ENCODE measurements at regions not wholly inside any gene's neighbourhood (a gene's known extent, or its start where the extent isn't known, plus 50 kb on each side); places are given as distances from the start of the nearest gene placed in this dataset.

DNA sequence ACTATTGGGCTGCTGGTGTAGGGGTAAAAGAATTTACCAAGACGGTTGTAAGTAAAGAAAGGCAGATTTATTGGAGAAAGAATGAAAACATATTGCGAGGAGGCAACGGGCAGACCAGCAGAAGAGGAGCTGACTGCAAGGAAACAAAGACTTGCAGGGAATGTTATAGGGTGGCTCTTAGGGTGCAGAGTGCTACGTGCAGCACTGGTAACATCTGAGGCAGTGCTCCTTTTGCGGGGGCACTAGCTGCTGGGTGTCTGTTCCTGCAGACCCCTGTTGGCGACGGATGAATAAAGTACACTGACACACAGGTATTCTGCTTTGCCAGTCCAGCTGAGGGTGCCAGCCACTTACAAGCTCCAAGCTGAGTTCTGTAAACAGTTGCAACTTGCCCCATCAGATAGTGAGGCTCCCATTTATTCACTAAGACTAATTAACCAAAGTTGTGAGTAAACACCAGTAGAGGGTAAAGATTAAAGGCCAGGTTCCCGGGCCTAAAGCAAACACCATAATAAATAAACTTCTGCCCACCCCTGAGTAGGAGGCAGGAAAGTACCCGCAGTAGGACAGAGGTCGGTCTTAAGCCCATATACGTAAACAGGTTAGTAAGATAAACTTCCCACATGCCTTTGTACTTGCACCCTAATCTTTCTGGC is 140.2 kb upstream of the KCNK1 start:
- Histone ChIP-seq H2BK5ac (ENCODE audit: low read length) (no peak overlapping the region), H4K91ac (ENCODE audit: low read depth, low read length, poor library complexity) (no peak overlapping the region), H3K9ac (ENCODE audit: low read depth, low read length, poor library complexity) (no peak overlapping the region), H3K36me3 (replicated peaks in 1 of 2; ENCODE audit: control insufficient read depth in 2 of 2, insufficient read depth in 2 of 2, low read length in 2 of 2) (no peaks in the 10 kb centered on the region), H3K79me1 (ENCODE audit: low read depth, low read length) (no peaks in the 10 kb centered on the region), H2BK15ac (ENCODE audit: low read length) (no peak overlapping the region), H2BK12ac (ENCODE audit: low read length) (no peak overlapping the region), H2BK120ac (ENCODE audit: low read depth, low read length) (no peak overlapping the region), H2AK5ac (ENCODE audit: low read depth, low read length) (no peak overlapping the region), H3K4ac (ENCODE audit: low read length) (no peak overlapping the region), H3K27ac (replicated peaks; ENCODE audit: low read length) (no peak overlapping the region), H3K9me3 (replicated peaks in 1 of 2; ENCODE audit: control insufficient read depth in 2 of 2, insufficient read depth in 1 of 2, low read depth in 1 of 2, low read length in 2 of 2) (no peaks in the 10 kb centered on the region), H2AFZ (ENCODE audit: low read length) (no peak overlapping the region), H3K14ac (ENCODE audit: low read length) (no peak overlapping the region), H3K4me1 (ENCODE audit: control insufficient read depth in 2 of 2, insufficient read depth in 1 of 2, low read depth in 1 of 2, low read length in 2 of 2) (no peaks in the 10 kb centered on the region), H3K4me3 (ENCODE audit: low read length in 2 of 2) (no peak overlapping the region), H3K18ac (ENCODE audit: low read length) (no peak overlapping the region), H4K8ac (ENCODE audit: low read depth, low read length) (no peak overlapping the region), H3K27me3 (ENCODE audit: control insufficient read depth in 3 of 3, insufficient read depth in 3 of 3, low read depth in 1 of 3, low read length in 3 of 3) (no peaks in the 10 kb centered on the region), H3K23ac (ENCODE audit: low read depth, low read length, poor library complexity) (no peak overlapping the region), H3K4me2 (ENCODE audit: insufficient read depth, low read length, poor library complexity, severe bottlenecking) (no peak overlapping the region)
- no peak for DNase-seq (ENCODE audit: low spot score)
- no CpG with 5 or more reads among the region's 11 CpGs for WGBS, 2 donors (ENCODE audit: extremely low coverage in 2 of 2, insufficient read length in 2 of 2, insufficient replicate concordance in 1 of 2)

DNA sequence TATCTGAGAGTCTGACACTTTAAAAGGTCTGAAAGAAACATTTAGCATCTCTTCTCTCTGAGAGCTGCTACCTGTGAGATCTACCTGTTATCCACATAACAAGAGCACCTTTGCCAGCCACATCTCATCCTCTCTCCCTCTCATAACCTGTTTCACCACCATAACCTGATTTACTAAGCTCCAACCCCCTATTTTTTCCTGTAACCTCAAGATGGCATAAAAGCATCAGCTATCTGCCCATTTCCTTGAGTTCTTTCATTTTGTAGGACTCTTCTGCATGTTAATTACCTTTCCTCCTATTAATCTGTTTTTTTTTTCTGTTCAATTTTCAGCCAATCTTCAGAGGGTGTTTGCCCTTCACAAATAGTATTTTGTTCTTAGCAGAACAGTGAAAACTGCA is 136.5 kb upstream of the KCNK1 start:
- Histone ChIP-seq H3K4ac (ENCODE audit: low read length) (no peak overlapping the region), H3K36me3 (replicated peaks in 1 of 2; ENCODE audit: control insufficient read depth in 2 of 2, insufficient read depth in 2 of 2, low read length in 2 of 2) (no peaks in the 10 kb centered on the region), H3K14ac (ENCODE audit: low read length) (no peak overlapping the region), H2BK15ac (ENCODE audit: low read length) (no peak overlapping the region), H4K8ac (ENCODE audit: low read depth, low read length) (no peak overlapping the region), H3K27me3 (ENCODE audit: control insufficient read depth in 3 of 3, insufficient read depth in 3 of 3, low read depth in 1 of 3, low read length in 3 of 3) (no peaks in the 10 kb centered on the region), H2BK12ac (ENCODE audit: low read length) (no peak overlapping the region), H3K9me3 (replicated peaks in 1 of 2; ENCODE audit: control insufficient read depth in 2 of 2, insufficient read depth in 1 of 2, low read depth in 1 of 2, low read length in 2 of 2) (no peaks in the 10 kb centered on the region), H3K23ac (ENCODE audit: low read depth, low read length, poor library complexity) (no peak overlapping the region), H4K91ac (ENCODE audit: low read depth, low read length, poor library complexity) (no peak overlapping the region), H2AK5ac (ENCODE audit: low read depth, low read length) (no peak overlapping the region), H3K18ac (ENCODE audit: low read length) (no peak overlapping the region), H3K9ac (ENCODE audit: low read depth, low read length, poor library complexity) (no peak overlapping the region), H2BK120ac (ENCODE audit: low read depth, low read length) (no peak overlapping the region), H2AFZ (ENCODE audit: low read length) (no peak overlapping the region), H3K4me2 (ENCODE audit: insufficient read depth, low read length, poor library complexity, severe bottlenecking) (no peak overlapping the region), H3K4me3 (ENCODE audit: low read length in 2 of 2) (no peak overlapping the region), H3K4me1 (ENCODE audit: control insufficient read depth in 2 of 2, insufficient read depth in 1 of 2, low read depth in 1 of 2, low read length in 2 of 2) (no peaks in the 10 kb centered on the region), H3K79me1 (ENCODE audit: low read depth, low read length) (no peaks in the 10 kb centered on the region), H2BK5ac (ENCODE audit: low read length) (no peak overlapping the region), H3K27ac (replicated peaks; ENCODE audit: low read length) (no peak overlapping the region)
- no peak for DNase-seq (ENCODE audit: low spot score)

DNA sequence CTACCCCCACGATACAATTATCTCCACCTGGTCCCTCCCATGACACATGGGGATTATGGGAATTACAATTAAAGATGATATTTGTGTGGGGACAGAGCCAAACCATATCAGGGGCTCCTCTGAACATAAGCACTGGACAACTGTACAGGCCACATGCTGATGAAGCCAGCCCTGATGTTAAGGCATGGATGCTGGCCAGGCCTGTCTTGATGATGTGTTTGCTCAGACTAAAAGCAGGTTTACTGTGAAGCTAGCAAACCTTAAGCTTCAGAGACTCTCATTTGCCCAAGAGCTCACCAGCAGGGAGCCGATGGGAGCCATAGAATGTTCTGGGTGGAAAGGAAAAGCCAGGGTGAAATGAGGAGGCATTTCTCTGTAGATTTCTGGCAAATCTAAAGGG is 135.3 kb upstream of the KCNK1 start:
- Histone ChIP-seq H3K27ac (replicated peaks; ENCODE audit: low read length) (no peak overlapping the region), H3K4me3 (ENCODE audit: low read length in 2 of 2) (no peak overlapping the region), H2AFZ (ENCODE audit: low read length) (no peak overlapping the region), H3K9ac (ENCODE audit: low read depth, low read length, poor library complexity) (no peak overlapping the region), H3K79me1 (ENCODE audit: low read depth, low read length) (no peaks in the 10 kb centered on the region), H4K8ac (ENCODE audit: low read depth, low read length) (no peak overlapping the region), H2BK15ac (ENCODE audit: low read length) (no peak overlapping the region), H4K91ac (ENCODE audit: low read depth, low read length, poor library complexity) (no peak overlapping the region), H3K4me1 (ENCODE audit: control insufficient read depth in 2 of 2, insufficient read depth in 1 of 2, low read depth in 1 of 2, low read length in 2 of 2) (no peaks in the 10 kb centered on the region), H2BK5ac (ENCODE audit: low read length) (no peak overlapping the region), H2BK120ac (ENCODE audit: low read depth, low read length) (no peak overlapping the region), H2AK5ac (ENCODE audit: low read depth, low read length) (no peak overlapping the region), H2BK12ac (ENCODE audit: low read length) (no peak overlapping the region), H3K4ac (ENCODE audit: low read length) (no peak overlapping the region), H3K23ac (ENCODE audit: low read depth, low read length, poor library complexity) (no peak overlapping the region), H3K27me3 (ENCODE audit: control insufficient read depth in 3 of 3, insufficient read depth in 3 of 3, low read depth in 1 of 3, low read length in 3 of 3) (no peaks in the 10 kb centered on the region), H3K36me3 (replicated peaks in 1 of 2; ENCODE audit: control insufficient read depth in 2 of 2, insufficient read depth in 2 of 2, low read length in 2 of 2) (no peaks in the 10 kb centered on the region), H3K14ac (ENCODE audit: low read length) (no peak overlapping the region), H3K18ac (ENCODE audit: low read length) (no peak overlapping the region), H3K4me2 (ENCODE audit: insufficient read depth, low read length, poor library complexity, severe bottlenecking) (no peak overlapping the region), H3K9me3 (replicated peaks in 1 of 2; ENCODE audit: control insufficient read depth in 2 of 2, insufficient read depth in 1 of 2, low read depth in 1 of 2, low read length in 2 of 2) (no peaks in the 10 kb centered on the region)
- no peak for DNase-seq (ENCODE audit: low spot score)
- no CpG with 5 or more reads among the region's 2 CpGs for WGBS, 2 donors (ENCODE audit: extremely low coverage in 2 of 2, insufficient read length in 2 of 2, insufficient replicate concordance in 1 of 2)

DNA sequence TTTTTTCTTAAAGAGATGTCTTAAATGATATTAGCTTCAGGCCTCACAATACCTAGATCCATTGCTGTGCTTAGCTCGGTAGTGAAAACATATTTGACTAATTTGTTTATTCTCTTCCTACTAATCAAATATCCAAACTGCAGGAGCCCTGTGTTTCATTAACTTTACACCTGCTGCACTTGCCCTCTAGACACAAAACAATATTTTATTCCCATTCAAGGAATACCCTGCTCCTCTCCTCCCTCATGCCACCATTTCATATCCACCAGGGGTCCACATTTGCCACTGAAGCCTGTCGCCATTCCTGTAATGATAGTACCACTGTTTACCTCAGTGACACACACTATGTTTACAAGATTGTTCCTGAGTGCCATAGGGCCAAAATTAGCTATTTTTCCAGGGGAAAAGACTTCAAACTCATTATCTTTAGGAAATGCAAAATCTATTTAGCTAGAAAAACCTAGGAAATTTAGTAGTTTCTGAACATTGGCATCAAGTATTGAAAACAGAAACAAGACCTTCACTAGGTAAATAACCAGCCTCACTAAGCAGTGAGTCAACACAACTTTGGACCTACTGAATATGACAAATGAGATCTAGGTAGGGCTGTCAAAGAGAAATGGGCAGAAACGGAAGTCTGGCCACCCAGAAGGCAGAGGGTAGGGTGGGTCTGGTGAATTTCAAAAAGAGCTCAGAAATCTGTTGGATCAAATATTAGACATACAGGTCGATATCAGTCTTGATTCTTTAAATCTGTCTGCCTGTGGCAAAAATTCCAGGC is 134.6 kb upstream of the KCNK1 start:
- Histone ChIP-seq H3K4me2 (ENCODE audit: insufficient read depth, low read length, poor library complexity, severe bottlenecking) (no peak overlapping the region), H4K8ac (ENCODE audit: low read depth, low read length) (no peak overlapping the region)

More for the DNA sequence above, 134.6 kb upstream of the KCNK1 start:
- Histone ChIP-seq H3K9me3 (replicated peaks in 1 of 2; ENCODE audit: control insufficient read depth in 2 of 2, insufficient read depth in 1 of 2, low read depth in 1 of 2, low read length in 2 of 2) (no peaks in the 10 kb centered on the region), H3K79me1 (ENCODE audit: low read depth, low read length) (no peaks in the 10 kb centered on the region), H3K14ac (ENCODE audit: low read length) (no peak overlapping the region), H3K9ac (ENCODE audit: low read depth, low read length, poor library complexity) (no peak overlapping the region), H4K91ac (ENCODE audit: low read depth, low read length, poor library complexity) (no peak overlapping the region), H2AFZ (ENCODE audit: low read length) (no peak overlapping the region), H3K27ac (replicated peaks; ENCODE audit: low read length) (no peak overlapping the region), H2BK12ac (ENCODE audit: low read length) (no peak overlapping the region), H2BK120ac (ENCODE audit: low read depth, low read length) (no peak overlapping the region), H3K23ac (ENCODE audit: low read depth, low read length, poor library complexity) (no peak overlapping the region), H3K4me3 (ENCODE audit: low read length in 2 of 2) (no peak overlapping the region), H3K27me3 (ENCODE audit: control insufficient read depth in 3 of 3, insufficient read depth in 3 of 3, low read depth in 1 of 3, low read length in 3 of 3) (no peaks in the 10 kb centered on the region), H2BK5ac (ENCODE audit: low read length) (no peak overlapping the region), H3K18ac (ENCODE audit: low read length) (no peak overlapping the region), H3K4me1 (ENCODE audit: control insufficient read depth in 2 of 2, insufficient read depth in 1 of 2, low read depth in 1 of 2, low read length in 2 of 2) (no peaks in the 10 kb centered on the region), H2BK15ac (ENCODE audit: low read length) (no peak overlapping the region), H3K4ac (ENCODE audit: low read length) (no peak overlapping the region), H2AK5ac (ENCODE audit: low read depth, low read length) (no peak overlapping the region), H3K36me3 (replicated peaks in 1 of 2; ENCODE audit: control insufficient read depth in 2 of 2, insufficient read depth in 2 of 2, low read length in 2 of 2) (no peaks in the 10 kb centered on the region)
- DNase-seq (ENCODE audit: low spot score) = no peak
- WGBS, 2 donors (ENCODE audit: extremely low coverage in 2 of 2, insufficient read length in 2 of 2, insufficient replicate concordance in 1 of 2) = no CpG with 5 or more reads among the region's 4 CpGs

Data from neuronal stem cell (in vitro differentiated cells).